B cell (primary cell): ENCODE measurements at regions not wholly inside any gene's neighbourhood (a gene's known extent, or its start where the extent isn't known, plus 50 kb on each side); places are given as distances from the start of the nearest gene placed in this dataset.

Experiments used
- CTCF ChIP-seq: fragments of 200-600 bp; IDR thresholded peaks from one replicate; pipeline ENCODE4 v1.8.0; 2022; ENCODE audit warnings: antibody characterized with exemption, mild to moderate bottlenecking
- EZH2 ChIP-seq: IDR thresholded peaks from 2 replicates; pipeline ENCODE4 v1.6.1; 2012; ENCODE audit warnings: borderline replicate concordance, low read depth, mild to moderate bottlenecking, moderate library complexity, low read length; ENCODE audit not compliant: insufficient read depth, poor library complexity, severe bottlenecking

- TF ChIP-seq CTCF (no peak), EZH2 (no peak)
These were observed 100.0 kb downstream of the IL12A start for GRCh38 chr3:160088492-160089137.
